Ishikawa (cell line): ENCODE measurements at regions not wholly inside any gene's neighbourhood (a gene's known extent, or its start where the extent isn't known, plus 50 kb on each side); places are given as distances from the start of the nearest gene placed in this dataset.

Source experiments
- CEBPB ChIP-seq: IDR thresholded peaks from 2 replicates; pipeline ENCODE4 v1.6.1; 2012
- CREB1 ChIP-seq: IDR thresholded peaks from 2 replicates; pipeline ENCODE4 v1.6.1; 2012; ENCODE audit warnings: low read depth
- EGR1 ChIP-seq: IDR thresholded peaks from 2 replicates; pipeline ENCODE4 v1.6.1; 2012
- MAX ChIP-seq: IDR thresholded peaks from 2 replicates; pipeline ENCODE4 v1.6.1; 2012
- REST ChIP-seq: IDR thresholded peaks from 2 replicates; pipeline ENCODE4 v1.6.1; 2012; ENCODE audit warnings: low read depth, mild to moderate bottlenecking
- TAF1 ChIP-seq: IDR thresholded peaks from 2 replicates; pipeline ENCODE4 v1.6.1; 2012; ENCODE audit warnings: low read depth, mild to moderate bottlenecking
- TCF12 ChIP-seq: IDR thresholded peaks from 2 replicates; pipeline ENCODE4 v1.6.1; 2012; ENCODE audit warnings: low read depth
- YY1 ChIP-seq: IDR thresholded peaks from 2 replicates; pipeline ENCODE4 v1.6.1; 2012; ENCODE audit warnings: low read depth
- ZBTB7A ChIP-seq: IDR thresholded peaks from 2 replicates; pipeline ENCODE4 v1.6.1; 2012; ENCODE audit warnings: low read depth
- TF ChIP-seq, protein P1 (sequence below): IDR thresholded peaks from 2 replicates; pipeline ENCODE4 v1.6.1; 2012

- TF ChIP-seq ZBTB7A (no peak), MAX (no peak), CEBPB (no peak), TAF1 (no peak), EGR1 (no peak), REST (no peak), TCF12 (no peak), CREB1 (no peak), YY1 (no peak)
- TF ChIP-seq, protein P1, sequence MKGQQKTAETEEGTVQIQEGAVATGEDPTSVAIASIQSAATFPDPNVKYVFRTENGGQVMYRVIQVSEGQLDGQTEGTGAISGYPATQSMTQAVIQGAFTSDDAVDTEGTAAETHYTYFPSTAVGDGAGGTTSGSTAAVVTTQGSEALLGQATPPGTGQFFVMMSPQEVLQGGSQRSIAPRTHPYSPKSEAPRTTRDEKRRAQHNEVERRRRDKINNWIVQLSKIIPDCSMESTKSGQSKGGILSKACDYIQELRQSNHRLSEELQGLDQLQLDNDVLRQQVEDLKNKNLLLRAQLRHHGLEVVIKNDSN: no peak
These were observed 532.6 kb upstream of the CCDC54 start for GRCh38 chr3:106844638-106845037.
